SK-N-SH treated with all-trans-retinoic acid at 6 μM for 48 hours (cell line): ENCODE measurements at regions not wholly inside any gene's neighbourhood (a gene's known extent, or its start where the extent isn't known, plus 50 kb on each side); places are given as distances from the start of the nearest gene placed in this dataset.

ENCODE experiments used
- ATAC-seq: fragments of 200-7000 bp; cut with Tn5 transposase; 3 replicates; pipeline ENCODE4 v1.9.1; 2020; ENCODE audit warnings: mild to moderate bottlenecking, moderate library complexity
- ARNTL ChIP-seq: fragments of 450-650 bp; formaldehyde crosslinking; IDR thresholded peaks from 2 replicates; pipeline ENCODE4 v1.5.0; 2020; ENCODE audit warnings: low read depth, mild to moderate bottlenecking, moderate library complexity, borderline replicate concordance
- BACH2 ChIP-seq: fragments of 250-450 bp; sonication (Bioruptor Pico); IDR thresholded peaks from 2 replicates; pipeline ENCODE4 v1.9.0; 2021; ENCODE audit warnings: mild to moderate bottlenecking, borderline replicate concordance
- CSDC2 ChIP-seq: fragments of 250-450 bp; sonication (Bioruptor Pico); IDR thresholded peaks from 2 replicates; pipeline ENCODE4 v1.5.0; 2020; ENCODE audit warnings: mild to moderate bottlenecking, moderate library complexity
- ESRRG ChIP-seq: fragments of 250-450 bp; sonication (Bioruptor Pico); IDR thresholded peaks from 2 replicates; pipeline ENCODE4 v1.6.1; 2021; ENCODE audit warnings: mild to moderate bottlenecking
- GLIS3 ChIP-seq: fragments of 250-450 bp; sonication (Bioruptor Pico); IDR thresholded peaks from 2 replicates; pipeline ENCODE4 v1.5.0; 2020; ENCODE audit warnings: mild to moderate bottlenecking, moderate library complexity
- ISL1 ChIP-seq: fragments of 250-450 bp; sonication (Bioruptor Pico); IDR thresholded peaks from 2 replicates; pipeline ENCODE4 v2.1.2; 2022; ENCODE audit warnings: mild to moderate bottlenecking, moderate library complexity
- PPARA ChIP-seq: fragments of 250-450 bp; sonication (Bioruptor Pico); IDR thresholded peaks from 2 replicates; pipeline ENCODE4 v1.5.0; 2020; ENCODE audit warnings: mild to moderate bottlenecking, borderline replicate concordance
- RARB ChIP-seq: fragments of 250-450 bp; sonication (Bioruptor Pico); IDR thresholded peaks from 2 replicates; pipeline ENCODE4 v1.8.0; 2021; ENCODE audit warnings: mild to moderate bottlenecking, moderate library complexity
- TCF4 ChIP-seq: fragments of 250-450 bp; sonication (Bioruptor Pico); IDR thresholded peaks from 2 replicates; pipeline ENCODE4 v1.8.0; 2021; ENCODE audit warnings: mild to moderate bottlenecking, moderate library complexity, borderline replicate concordance
- TOX ChIP-seq: fragments of 250-450 bp; sonication (Bioruptor Pico); IDR thresholded peaks from 2 replicates; pipeline ENCODE4 v1.8.0; 2021; ENCODE audit warnings: mild to moderate bottlenecking, moderate library complexity, borderline replicate concordance
- ZC3H10 ChIP-seq: fragments of 250-450 bp; sonication (Bioruptor Pico); IDR thresholded peaks from 2 replicates; pipeline ENCODE4 v1.5.1; 2021; ENCODE audit warnings: mild to moderate bottlenecking, moderate library complexity
- ZFP3 ChIP-seq: fragments of 250-450 bp; sonication (Bioruptor Pico); IDR thresholded peaks from 2 replicates; pipeline ENCODE4 v1.5.0; 2020; ENCODE audit warnings: mild to moderate bottlenecking, moderate library complexity
- ZFP30 ChIP-seq: fragments of 450-650 bp; formaldehyde crosslinking; IDR thresholded peaks from 2 replicates; pipeline ENCODE4 v1.5.0; 2022; ENCODE audit warnings: mild to moderate bottlenecking, moderate library complexity
- ZNF565 ChIP-seq: fragments of 450-650 bp; formaldehyde crosslinking; conservative IDR thresholded peaks from 2 replicates; pipeline ENCODE4 v1.5.0; 2020; ENCODE audit warnings: low read depth, mild to moderate bottlenecking, moderate library complexity
- ZNF70 ChIP-seq: fragments of 450-650 bp; formaldehyde crosslinking; IDR thresholded peaks from 2 replicates; pipeline ENCODE4 v1.5.0; 2020; ENCODE audit warnings: mild to moderate bottlenecking, moderate library complexity
- TF ChIP-seq, protein P1 (sequence below): fragments of 250-450 bp; sonication (Bioruptor Pico); IDR thresholded peaks from 2 replicates; pipeline ENCODE4 v1.8.0; 2021; ENCODE audit warnings: low read depth, mild to moderate bottlenecking, moderate library complexity, borderline replicate concordance
- TF ChIP-seq, protein P2 (sequence below): fragments of 250-450 bp; sonication (Bioruptor Pico); IDR thresholded peaks from 2 replicates; pipeline ENCODE4 v1.5.1; 2020; ENCODE audit warnings: low read depth, mild to moderate bottlenecking, moderate library complexity
- TF ChIP-seq, protein P3 (sequence below): fragments of 250-450 bp; sonication (Bioruptor Pico); IDR thresholded peaks from 2 replicates; pipeline ENCODE4 v1.5.1; 2021; ENCODE audit warnings: mild to moderate bottlenecking, moderate library complexity
- TF ChIP-seq, protein P4 (sequence below): fragments of 250-450 bp; sonication (Bioruptor Pico); IDR thresholded peaks from 2 replicates; pipeline ENCODE4 v1.5.0; 2020; ENCODE audit warnings: mild to moderate bottlenecking, moderate library complexity
- TF ChIP-seq, protein P5 (sequence below): fragments of 250-450 bp; sonication (Bioruptor Pico); IDR thresholded peaks from 2 replicates; pipeline ENCODE4 v1.8.0; 2020; ENCODE audit warnings: mild to moderate bottlenecking, moderate library complexity, borderline replicate concordance

DNA sequence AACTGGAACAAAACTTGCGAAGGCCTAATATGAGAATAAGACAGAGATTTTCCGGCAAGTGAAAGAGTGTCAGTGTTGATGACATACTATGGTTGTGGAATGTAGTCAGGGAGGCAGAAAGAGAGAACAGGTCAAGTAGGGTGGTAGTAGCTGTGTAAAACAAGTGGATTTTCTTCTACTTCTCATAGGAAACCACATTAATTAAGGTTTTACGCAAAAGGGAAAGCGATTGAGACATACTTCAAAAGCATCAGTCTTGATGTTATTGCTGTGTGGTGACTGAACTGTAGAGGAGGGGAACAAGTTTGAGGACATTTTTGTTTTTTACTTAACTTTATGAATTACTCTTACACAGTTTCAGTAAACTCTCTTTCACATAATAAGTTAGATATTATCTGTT, 186.0 kb upstream of the CNTN5 start:
- no peak for ATAC-seq
- TF ChIP-seq ZFP30 (CRISPR knock-in tag) = no peak
- no peak for TF ChIP-seq CSDC2 (CRISPR knock-in tag)
- TF ChIP-seq ZFP3 (CRISPR knock-in tag) = no peak
- TF ChIP-seq ZNF565 (CRISPR knock-in tag) = no peak
- no peak for TF ChIP-seq TOX (CRISPR knock-in tag)
- TF ChIP-seq, all 23 proteins: peak for 0

DNA sequence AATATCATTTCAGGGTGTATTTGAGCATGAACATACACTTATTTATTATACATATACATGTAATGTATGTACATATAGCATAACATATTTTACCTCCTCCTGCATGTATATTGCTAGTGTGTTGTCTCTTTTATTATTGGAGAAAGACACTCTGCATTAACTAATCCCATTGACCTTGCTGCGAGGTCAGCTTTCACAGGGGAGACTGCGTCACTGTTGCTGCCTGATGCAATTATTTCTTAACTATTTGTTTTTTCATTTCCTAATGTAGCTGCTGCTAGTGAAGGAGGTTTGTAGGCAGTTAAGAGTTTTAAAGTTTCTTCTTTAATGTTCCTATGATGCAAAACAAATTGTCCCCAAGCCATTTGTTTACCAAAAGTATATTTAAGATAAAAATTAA, 185.4 kb upstream of the CNTN5 start:
- TF ChIP-seq TOX (CRISPR knock-in tag) (no peak), ESRRG (no peak), CSDC2 (CRISPR knock-in tag) (no peak), GLIS3 (CRISPR knock-in tag) (no peak), RARB (no peak), ZNF70 (CRISPR knock-in tag) (no peak), ZC3H10 (CRISPR knock-in tag) (no peak), PPARA (no peak), ZNF565 (CRISPR knock-in tag) (no peak), TCF4 (no peak), BACH2 (CRISPR knock-in tag) (no peak), ARNTL (CRISPR knock-in tag) (no peak), ISL1 (no peak), ZFP3 (CRISPR knock-in tag) (no peak)
- TF ChIP-seq, protein P1, sequence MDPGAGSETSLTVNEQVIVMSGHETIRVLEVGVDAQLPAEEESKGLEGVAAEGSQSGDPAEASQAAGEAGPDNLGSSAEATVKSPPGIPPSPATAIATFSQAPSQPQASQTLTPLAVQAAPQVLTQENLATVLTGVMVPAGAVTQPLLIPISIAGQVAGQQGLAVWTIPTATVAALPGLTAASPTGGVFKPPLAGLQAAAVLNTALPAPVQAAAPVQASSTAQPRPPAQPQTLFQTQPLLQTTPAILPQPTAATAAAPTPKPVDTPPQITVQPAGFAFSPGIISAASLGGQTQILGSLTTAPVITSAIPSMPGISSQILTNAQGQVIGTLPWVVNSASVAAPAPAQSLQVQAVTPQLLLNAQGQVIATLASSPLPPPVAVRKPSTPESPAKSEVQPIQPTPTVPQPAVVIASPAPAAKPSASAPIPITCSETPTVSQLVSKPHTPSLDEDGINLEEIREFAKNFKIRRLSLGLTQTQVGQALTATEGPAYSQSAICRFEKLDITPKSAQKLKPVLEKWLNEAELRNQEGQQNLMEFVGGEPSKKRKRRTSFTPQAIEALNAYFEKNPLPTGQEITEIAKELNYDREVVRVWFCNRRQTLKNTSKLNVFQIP (CRISPR knock-in tag) = no peak
- TF ChIP-seq, protein P2, sequence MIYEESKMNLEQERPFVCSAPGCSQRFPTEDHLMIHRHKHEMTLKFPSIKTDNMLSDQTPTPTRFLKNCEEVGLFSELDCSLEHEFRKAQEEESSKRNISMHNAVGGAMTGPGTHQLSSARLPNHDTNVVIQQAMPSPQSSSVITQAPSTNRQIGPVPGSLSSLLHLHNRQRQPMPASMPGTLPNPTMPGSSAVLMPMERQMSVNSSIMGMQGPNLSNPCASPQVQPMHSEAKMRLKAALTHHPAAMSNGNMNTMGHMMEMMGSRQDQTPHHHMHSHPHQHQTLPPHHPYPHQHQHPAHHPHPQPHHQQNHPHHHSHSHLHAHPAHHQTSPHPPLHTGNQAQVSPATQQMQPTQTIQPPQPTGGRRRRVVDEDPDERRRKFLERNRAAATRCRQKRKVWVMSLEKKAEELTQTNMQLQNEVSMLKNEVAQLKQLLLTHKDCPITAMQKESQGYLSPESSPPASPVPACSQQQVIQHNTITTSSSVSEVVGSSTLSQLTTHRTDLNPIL = no peak
- TF ChIP-seq, protein P3, sequence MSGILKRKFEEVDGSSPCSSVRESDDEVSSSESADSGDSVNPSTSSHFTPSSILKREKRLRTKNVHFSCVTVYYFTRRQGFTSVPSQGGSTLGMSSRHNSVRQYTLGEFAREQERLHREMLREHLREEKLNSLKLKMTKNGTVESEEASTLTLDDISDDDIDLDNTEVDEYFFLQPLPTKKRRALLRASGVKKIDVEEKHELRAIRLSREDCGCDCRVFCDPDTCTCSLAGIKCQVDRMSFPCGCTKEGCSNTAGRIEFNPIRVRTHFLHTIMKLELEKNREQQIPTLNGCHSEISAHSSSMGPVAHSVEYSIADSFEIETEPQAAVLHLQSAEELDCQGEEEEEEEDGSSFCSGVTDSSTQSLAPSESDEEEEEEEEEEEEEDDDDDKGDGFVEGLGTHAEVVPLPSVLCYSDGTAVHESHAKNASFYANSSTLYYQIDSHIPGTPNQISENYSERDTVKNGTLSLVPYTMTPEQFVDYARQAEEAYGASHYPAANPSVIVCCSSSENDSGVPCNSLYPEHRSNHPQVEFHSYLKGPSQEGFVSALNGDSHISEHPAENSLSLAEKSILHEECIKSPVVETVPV (CRISPR knock-in tag) = no peak
- TF ChIP-seq, protein P4, sequence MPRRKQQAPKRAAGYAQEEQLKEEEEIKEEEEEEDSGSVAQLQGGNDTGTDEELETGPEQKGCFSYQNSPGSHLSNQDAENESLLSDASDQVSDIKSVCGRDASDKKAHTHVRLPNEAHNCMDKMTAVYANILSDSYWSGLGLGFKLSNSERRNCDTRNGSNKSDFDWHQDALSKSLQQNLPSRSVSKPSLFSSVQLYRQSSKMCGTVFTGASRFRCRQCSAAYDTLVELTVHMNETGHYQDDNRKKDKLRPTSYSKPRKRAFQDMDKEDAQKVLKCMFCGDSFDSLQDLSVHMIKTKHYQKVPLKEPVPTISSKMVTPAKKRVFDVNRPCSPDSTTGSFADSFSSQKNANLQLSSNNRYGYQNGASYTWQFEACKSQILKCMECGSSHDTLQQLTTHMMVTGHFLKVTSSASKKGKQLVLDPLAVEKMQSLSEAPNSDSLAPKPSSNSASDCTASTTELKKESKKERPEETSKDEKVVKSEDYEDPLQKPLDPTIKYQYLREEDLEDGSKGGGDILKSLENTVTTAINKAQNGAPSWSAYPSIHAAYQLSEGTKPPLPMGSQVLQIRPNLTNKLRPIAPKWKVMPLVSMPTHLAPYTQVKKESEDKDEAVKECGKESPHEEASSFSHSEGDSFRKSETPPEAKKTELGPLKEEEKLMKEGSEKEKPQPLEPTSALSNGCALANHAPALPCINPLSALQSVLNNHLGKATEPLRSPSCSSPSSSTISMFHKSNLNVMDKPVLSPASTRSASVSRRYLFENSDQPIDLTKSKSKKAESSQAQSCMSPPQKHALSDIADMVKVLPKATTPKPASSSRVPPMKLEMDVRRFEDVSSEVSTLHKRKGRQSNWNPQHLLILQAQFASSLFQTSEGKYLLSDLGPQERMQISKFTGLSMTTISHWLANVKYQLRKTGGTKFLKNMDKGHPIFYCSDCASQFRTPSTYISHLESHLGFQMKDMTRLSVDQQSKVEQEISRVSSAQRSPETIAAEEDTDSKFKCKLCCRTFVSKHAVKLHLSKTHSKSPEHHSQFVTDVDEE (CRISPR knock-in tag) = no peak
- TF ChIP-seq, protein P5, sequence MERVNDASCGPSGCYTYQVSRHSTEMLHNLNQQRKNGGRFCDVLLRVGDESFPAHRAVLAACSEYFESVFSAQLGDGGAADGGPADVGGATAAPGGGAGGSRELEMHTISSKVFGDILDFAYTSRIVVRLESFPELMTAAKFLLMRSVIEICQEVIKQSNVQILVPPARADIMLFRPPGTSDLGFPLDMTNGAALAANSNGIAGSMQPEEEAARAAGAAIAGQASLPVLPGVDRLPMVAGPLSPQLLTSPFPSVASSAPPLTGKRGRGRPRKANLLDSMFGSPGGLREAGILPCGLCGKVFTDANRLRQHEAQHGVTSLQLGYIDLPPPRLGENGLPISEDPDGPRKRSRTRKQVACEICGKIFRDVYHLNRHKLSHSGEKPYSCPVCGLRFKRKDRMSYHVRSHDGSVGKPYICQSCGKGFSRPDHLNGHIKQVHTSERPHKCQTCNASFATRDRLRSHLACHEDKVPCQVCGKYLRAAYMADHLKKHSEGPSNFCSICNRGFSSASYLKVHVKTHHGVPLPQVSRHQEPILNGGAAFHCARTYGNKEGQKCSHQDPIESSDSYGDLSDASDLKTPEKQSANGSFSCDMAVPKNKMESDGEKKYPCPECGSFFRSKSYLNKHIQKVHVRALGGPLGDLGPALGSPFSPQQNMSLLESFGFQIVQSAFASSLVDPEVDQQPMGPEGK (CRISPR knock-in tag) = no peak
- ATAC-seq = no peak

DNA sequence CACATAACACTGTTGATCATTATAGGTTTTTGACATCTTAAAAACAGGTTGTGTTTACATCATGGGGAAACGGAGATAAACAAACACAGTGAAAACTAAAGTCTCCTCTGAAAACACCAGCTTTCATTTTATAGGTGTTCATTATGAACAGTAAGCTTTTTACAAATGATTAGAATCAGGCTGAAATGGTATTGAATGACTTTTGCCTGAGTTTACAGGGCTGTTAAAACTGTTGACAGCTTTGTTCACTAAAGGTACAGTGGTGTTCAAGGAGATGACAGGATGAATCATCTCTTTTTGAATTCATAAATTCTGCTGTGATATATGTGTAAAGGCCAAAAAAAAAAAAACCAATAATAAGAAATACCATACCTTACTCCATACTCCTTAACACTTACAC, 184.6 kb upstream of the CNTN5 start:
- no peak for TF ChIP-seq PPARA
- TF ChIP-seq ZNF70 (CRISPR knock-in tag) = no peak
- no peak for TF ChIP-seq ZC3H10 (CRISPR knock-in tag)
- no peak for TF ChIP-seq ZFP3 (CRISPR knock-in tag)
- no peak for TF ChIP-seq RARB
- TF ChIP-seq, protein P4 (CRISPR knock-in tag) = no peak
- TF ChIP-seq, protein P3 (CRISPR knock-in tag) = no peak
- ATAC-seq = no peak
